NT2/D1 (cell line): ENCODE measurements at regions not wholly inside any gene's neighbourhood (a gene's known extent, or its start where the extent isn't known, plus 50 kb on each side); places are given as distances from the start of the nearest gene placed in this dataset.
"Not testable (repeated sequence)": the region's sequence is repeated elsewhere in the genome, so short reads cannot be mapped to it uniquely, and the experiment has no call there.

Experiments
- DNase-seq: peaks from one replicate; pipeline ENCODE4 v3.0.0-alpha.2; 2011; ENCODE audit warnings: low read depth, low spot score
- H3K27me3 ChIP-seq: 2 replicates; pipeline ENCODE4 v1.6.0; 2011; ENCODE audit warnings: mild to moderate bottlenecking; ENCODE audit not compliant: insufficient read length, insufficient read depth
- H3K36me3 ChIP-seq: 2 replicates; pipeline ENCODE4 v1.6.1; 2011; ENCODE audit warnings: mild to moderate bottlenecking, low read length, mixed read lengths; ENCODE audit not compliant: insufficient read depth, insufficient read length
- H3K4me1 ChIP-seq: 2 replicates; pipeline ENCODE4 v1.5.1; 2011; ENCODE audit not compliant: insufficient read depth, insufficient read length
- H3K4me3 ChIP-seq: 2 replicates; pipeline ENCODE4 v1.5.1; 2011; ENCODE audit warnings: low read depth; ENCODE audit not compliant: insufficient read length
- H3K9ac ChIP-seq: 2 replicates; pipeline ENCODE4 v1.6.0; 2011; ENCODE audit warnings: low read depth; ENCODE audit not compliant: insufficient read length
- H3K9me3 ChIP-seq: 2 replicates; pipeline ENCODE4 v1.5.1; 2011; ENCODE audit warnings: mild to moderate bottlenecking, low read length; ENCODE audit not compliant: insufficient read depth
- SUZ12 ChIP-seq: IDR thresholded peaks from 2 replicates; pipeline ENCODE4 v1.6.1; 2011; ENCODE audit not compliant: insufficient read length, insufficient read depth; ENCODE audit errors: extremely low read depth
- YY1 ChIP-seq: IDR thresholded peaks from 2 replicates; pipeline ENCODE4 v1.6.1; 2011; ENCODE audit not compliant: insufficient read length, insufficient read depth
- ZNF274 ChIP-seq: IDR thresholded peaks from 2 replicates; pipeline ENCODE4 v1.6.1; 2011; ENCODE audit warnings: mild to moderate bottlenecking, low read depth, low read length

DNA sequence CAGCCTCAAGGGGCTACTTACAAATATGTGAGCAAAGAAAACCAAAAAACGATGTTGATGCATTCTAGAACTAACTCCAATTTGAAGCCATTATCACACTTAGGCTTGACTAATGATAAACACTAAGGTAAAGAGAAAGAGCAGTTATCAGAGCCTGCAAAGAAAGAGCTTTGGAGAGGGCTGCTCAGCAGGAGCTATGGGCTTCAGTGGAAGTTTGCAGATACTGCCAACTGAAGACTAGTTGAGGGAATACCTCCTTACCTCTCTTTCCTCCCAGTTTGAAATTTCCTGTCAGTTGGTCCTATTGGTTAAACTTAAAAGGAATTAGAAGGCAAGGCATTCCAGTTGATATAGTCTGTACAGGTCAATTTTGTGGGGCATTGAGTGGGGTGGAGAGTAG is 498.1 kb upstream of the POT1 start:
- Histone ChIP-seq H3K9me3 (no peaks in the 10 kb centered on the region), H3K4me3 (no peak overlapping the region), H3K4me1 (no peaks in the 10 kb centered on the region), H3K9ac (no peak overlapping the region), H3K27me3 (no peaks in the 10 kb centered on the region), H3K36me3 (no peaks in the 10 kb centered on the region)
- DNase-seq: no peak
- TF ChIP-seq YY1 (no peak), SUZ12 (no peak), ZNF274 (no peak)

DNA sequence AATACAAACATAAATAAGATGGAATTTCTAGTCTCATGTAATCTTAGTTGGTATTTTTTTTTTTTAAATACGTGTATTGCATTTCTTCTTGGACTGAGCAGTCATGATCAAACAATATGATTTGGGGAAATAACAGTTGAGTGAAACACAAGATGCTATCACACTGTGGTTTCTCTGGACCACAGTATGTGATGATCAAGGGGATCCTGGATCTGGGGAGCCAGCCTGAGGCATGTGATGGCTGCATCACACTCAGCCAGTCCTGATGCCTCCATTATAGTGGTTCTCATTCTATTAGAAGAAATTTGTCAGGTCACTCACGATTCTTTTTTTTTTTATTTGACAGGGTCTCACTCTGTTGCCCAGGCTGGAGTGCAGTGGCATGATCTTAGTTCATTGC is 495.9 kb upstream of the POT1 start:
- no peaks in the 10 kb centered on the region for H3K36me3 ChIP-seq

DNA sequence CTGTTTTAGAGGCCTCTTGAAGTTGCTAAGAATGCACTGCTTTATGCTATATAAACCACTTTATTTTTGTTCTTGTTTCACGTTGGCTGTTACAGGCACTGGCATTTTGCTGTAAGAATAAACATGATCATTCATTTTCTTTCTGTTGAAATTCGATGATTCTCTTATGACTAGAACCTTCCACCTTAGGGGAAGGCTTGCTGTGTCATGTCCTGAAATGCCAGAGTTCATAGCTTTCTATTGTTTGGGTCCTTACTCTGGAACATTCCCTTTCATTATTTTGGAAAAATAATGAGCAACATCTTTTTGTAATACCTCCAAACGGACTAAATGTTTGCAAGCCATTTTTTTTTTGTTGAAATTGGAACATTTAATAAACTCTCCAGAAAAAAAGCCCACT is 495.1 kb upstream of the POT1 start:
- Histone ChIP-seq H3K36me3 (no peaks in the 10 kb centered on the region), H3K9me3 (no peaks in the 10 kb centered on the region), H3K9ac (no peak overlapping the region), H3K4me1 (no peaks in the 10 kb centered on the region), H3K4me3 (no peak overlapping the region), H3K27me3 (no peaks in the 10 kb centered on the region)
- DNase-seq: no peak
- no peak for TF ChIP-seq SUZ12
- no peak for TF ChIP-seq ZNF274
- TF ChIP-seq YY1: no peak

More for the DNA sequence above, 495.9 kb upstream of the POT1 start:
- no peak for TF ChIP-seq ZNF274
- no peak for TF ChIP-seq YY1
- TF ChIP-seq SUZ12: no peak
- Histone ChIP-seq H3K27me3 (no peaks in the 10 kb centered on the region), H3K9me3 (no peaks in the 10 kb centered on the region), H3K4me1 (no peaks in the 10 kb centered on the region), H3K4me3 (no peak overlapping the region), H3K9ac (no peak overlapping the region)
- no peak for DNase-seq

DNA sequence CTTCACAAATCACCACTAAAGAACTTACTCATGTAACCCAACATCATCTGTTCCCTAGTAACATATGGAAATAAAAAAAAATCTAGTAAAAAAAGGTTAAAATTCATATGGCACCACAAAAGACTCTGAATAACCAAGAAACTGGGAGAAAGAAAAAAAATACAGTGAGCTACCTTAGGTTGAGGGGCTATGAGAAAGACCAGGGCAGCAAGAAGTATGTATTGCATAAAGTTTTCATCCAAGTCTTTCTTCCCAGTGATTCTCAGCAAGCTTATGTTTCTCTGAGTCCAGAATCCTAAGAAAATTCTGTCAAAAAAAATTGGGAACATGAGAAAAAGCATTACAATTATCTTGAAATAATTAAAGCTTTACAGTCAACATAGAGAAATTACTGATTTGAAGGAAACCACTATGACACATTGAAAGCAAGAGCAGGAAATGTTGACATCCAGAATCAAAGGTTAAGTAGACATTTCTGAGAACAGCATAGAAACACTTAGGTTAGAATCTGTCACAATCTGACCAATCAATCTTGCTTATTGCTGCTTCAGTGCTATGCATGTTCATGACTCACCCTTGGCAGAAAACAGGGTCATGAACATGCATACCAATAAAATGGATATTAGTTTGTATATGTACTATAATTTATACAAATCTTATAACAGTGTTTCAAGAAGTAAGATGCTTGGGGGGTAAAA is 494.0 kb upstream of the POT1 start:
- H3K9ac ChIP-seq: no peak overlapping the region
- H3K36me3 ChIP-seq: no peaks in the 10 kb centered on the region
- no peak overlapping the region for H3K4me3 ChIP-seq
- no peak for DNase-seq
- H3K4me1 ChIP-seq: no peaks in the 10 kb centered on the region
- H3K27me3 ChIP-seq: no peaks in the 10 kb centered on the region
- H3K9me3 ChIP-seq: no peaks in the 10 kb centered on the region
- no peak for TF ChIP-seq SUZ12
- TF ChIP-seq ZNF274: no peak
- no peak for TF ChIP-seq YY1

DNA sequence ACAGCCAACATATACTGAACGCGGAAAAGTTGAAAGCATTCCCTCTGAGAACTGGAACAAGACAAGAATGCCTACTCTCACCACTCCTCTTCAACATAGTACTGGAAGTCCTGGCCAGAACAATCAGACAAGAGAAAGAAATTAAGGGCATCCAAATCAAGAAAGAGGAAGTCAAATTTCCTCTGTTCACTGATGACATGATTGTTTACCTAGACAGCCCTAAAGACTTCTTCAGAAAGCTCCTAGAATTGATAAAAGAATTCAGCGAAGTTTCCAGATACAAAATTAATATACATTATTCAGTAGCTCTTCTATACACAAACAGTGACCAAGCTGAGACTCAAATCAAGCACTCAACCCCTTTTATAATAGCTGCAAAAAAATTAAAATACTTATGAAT is 491.8 kb upstream of the POT1 start:
- H3K27me3 ChIP-seq, H3K9ac ChIP-seq, H3K4me1 ChIP-seq, H3K9me3 ChIP-seq, H3K4me3 ChIP-seq, H3K36me3 ChIP-seq, DNase-seq: not testable (repeated sequence)

DNA sequence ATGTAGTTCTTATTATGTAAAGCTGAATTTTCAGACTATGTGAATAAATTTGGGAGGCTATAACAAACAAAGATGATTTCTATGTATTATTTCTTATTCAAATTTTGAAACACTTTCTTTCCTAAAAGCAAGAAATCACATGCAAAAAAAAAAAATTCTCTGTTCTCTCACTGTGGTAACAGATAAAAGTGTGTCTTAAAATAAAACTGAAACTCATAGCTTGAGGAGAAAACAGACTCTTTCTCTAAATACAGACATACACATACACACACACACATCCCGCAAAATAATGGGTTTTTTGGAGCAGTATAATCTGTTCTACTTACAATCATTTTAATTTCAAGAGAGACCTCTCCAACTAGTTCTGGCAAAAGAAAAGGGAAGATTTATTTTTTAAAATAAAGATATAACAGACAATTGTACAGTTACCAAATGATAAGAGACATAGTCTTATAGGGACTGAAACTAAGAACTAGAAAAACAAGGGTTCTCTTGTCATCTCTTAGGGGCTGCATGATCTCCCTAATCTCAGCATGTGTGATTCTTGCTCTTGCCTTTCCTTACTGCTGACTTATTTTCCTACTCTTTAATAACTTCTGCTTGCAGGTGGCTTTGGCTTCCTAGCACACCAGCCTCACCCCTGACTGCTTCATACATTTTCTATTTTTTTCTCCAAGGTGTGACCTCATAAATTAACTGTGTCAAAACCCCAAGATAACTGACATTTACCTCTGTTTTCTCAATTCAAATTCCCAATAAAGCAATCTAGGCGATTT is 483.5 kb upstream of the POT1 start:
- TF ChIP-seq SUZ12 (no peak), ZNF274 (no peak), YY1 (no peak)
- Histone ChIP-seq H3K9me3 (no peaks in the 10 kb centered on the region), H3K27me3 (no peaks in the 10 kb centered on the region), H3K4me3 (no peak overlapping the region), H3K4me1 (no peaks in the 10 kb centered on the region), H3K36me3 (no peaks in the 10 kb centered on the region), H3K9ac (no peak overlapping the region)
- no peak for DNase-seq

DNA sequence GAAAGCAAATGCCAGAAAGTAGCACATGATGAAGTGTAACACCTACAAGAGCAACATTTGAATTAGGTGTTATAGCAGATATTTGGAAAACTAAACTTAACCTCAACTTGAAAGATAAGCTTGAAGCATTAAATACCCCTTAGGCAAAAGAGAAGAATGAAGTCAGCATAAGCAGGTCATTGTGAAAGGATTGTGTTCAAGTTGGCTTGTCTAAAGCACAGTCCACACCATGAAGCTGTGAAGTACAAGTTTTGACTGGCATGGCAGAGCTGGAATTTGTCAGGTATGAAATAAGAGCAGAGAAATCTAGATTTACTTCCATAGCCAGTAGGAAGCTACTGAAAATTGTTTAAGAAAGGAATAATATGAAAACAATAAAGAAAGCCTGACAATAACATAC is 480.3 kb upstream of the POT1 start:
- Histone ChIP-seq H3K4me3 (no peak overlapping the region), H3K36me3 (no peaks in the 10 kb centered on the region), H3K27me3 (no peaks in the 10 kb centered on the region), H3K9ac (no peak overlapping the region), H3K9me3 (no peaks in the 10 kb centered on the region), H3K4me1 (no peaks in the 10 kb centered on the region)
- DNase-seq: no peak
- no peak for TF ChIP-seq YY1
- no peak for TF ChIP-seq SUZ12
- TF ChIP-seq ZNF274: no peak
